Suprapubic skin (tissue), 4 donors: ENCODE measurements at regions not wholly inside any gene's neighbourhood (a gene's known extent, or its start where the extent isn't known, plus 50 kb on each side); places are given as distances from the start of the nearest gene placed in this dataset.

Source experiments
- DNase-seq, 2 donors: peaks; one replicate each; pipeline ENCODE4 v3.0.0-alpha.2; 2019; ENCODE audit warnings: low spot score in 2 of 2
- H3K27ac ChIP-seq: fragments of 200-600 bp; sonication (generic); one replicate; pipeline ENCODE4 v1.5.1; 2019
- H3K27me3 ChIP-seq: fragments of 200-600 bp; sonication (generic); one replicate; pipeline ENCODE4 v1.5.1; 2019
- H3K36me3 ChIP-seq: fragments of 200-600 bp; sonication (generic); one replicate; pipeline ENCODE4 v1.5.1; 2019
- H3K4me1 ChIP-seq: fragments of 200-600 bp; sonication (generic); one replicate; pipeline ENCODE4 v1.5.1; 2019
- H3K4me3 ChIP-seq: fragments of 200-600 bp; sonication (generic); one replicate; pipeline ENCODE4 v1.5.1; 2019; ENCODE audit warnings: mild to moderate bottlenecking
- H3K9me3 ChIP-seq: fragments of 200-600 bp; sonication (generic); one replicate; pipeline ENCODE4 v1.5.1; 2019
- EP300 ChIP-seq: sonication (generic); formaldehyde crosslinking; IDR thresholded peaks from one replicate; pipeline ENCODE4 v1.6.1; 2017; ENCODE audit warnings: antibody characterized with exemption
- POLR2A ChIP-seq, 2 donors: fragments of 450-650 bp; IDR thresholded peaks; one replicate each; pipeline ENCODE4 v1.6.1; 2017; ENCODE audit warnings: antibody characterized with exemption in 2 of 2, mild to moderate bottlenecking in 2 of 2, moderate library complexity in 2 of 2
- POLR2AphosphoS5 ChIP-seq, 3 donors: sonication (generic); formaldehyde crosslinking; IDR thresholded peaks; one replicate each; pipeline ENCODE4 v1.6.1; 2017; ENCODE audit warnings: antibody characterized with exemption in 3 of 3
- WGBS: methylation state at CpG from one replicate; pipeline ENCODE4 v1.1.5; 2018; 5-methylcytosine and 5-hydroxymethylcytosine counted together
- TF ChIP-seq, protein P1 (sequence below), 2 donors: fragments of 200-600 bp in 1 of 2; fragments of 450-650 bp in 1 of 2; sonication (generic) in 1 of 2; IDR thresholded peaks; one replicate each; pipeline ENCODE4 v1.5.1; 2016 to 2019; ENCODE audit warnings: antibody characterized with exemption in 2 of 2, mild to moderate bottlenecking in 1 of 2, moderate library complexity in 1 of 2

DNA sequence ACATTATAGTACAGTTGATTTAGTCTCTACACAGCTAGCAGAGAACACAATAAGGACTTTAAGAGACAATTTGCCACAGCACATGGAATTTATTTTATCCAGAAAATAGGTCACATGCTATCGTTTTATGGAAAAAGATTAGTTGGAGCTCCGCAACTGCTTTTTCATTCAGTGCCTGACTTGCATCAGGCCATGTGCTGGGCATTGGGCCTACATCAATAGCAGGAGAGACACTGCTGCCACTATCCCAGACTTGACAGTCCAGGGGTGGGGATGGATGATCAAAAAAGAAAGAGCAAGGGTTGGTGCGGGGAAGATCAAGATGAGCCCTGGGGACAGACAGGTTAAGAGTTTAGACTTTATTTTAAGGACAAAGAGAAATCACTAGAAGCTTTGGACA lies 75.2 kb upstream of the C3orf80 start:
- no peak overlapping the region for H3K4me3 ChIP-seq
- 61% methylated on average over 3 of the region's 3 CpGs for WGBS

DNA sequence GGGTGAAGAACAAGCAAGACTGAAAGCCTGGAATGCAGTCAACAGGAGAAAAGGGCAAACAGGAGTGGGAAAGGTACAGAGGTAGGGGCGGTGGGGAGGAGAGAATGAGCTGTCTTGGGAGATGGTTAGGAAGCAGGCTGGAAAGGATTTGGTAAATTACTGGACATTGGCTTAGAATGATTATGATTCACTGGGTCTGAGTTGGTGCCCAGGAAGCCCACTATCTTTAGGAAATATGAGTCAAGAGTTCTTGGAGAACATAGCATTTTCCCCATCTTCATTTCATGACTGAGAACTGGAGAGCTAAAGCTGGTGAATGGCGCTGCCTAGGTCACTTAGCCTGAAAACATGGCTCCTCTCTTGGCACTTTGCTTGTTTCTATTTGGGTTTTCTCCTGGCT lies 74.7 kb upstream of the C3orf80 start:
- H3K4me3 ChIP-seq: no peak overlapping the region
- no peaks in the 10 kb centered on the region for H3K4me1 ChIP-seq
- no peaks in the 10 kb centered on the region for H3K27me3 ChIP-seq
- H3K36me3 ChIP-seq: no peaks in the 10 kb centered on the region
- WGBS: 77% methylated on average over 2 of the region's 2 CpGs
- no peak for DNase-seq
- no peak for TF ChIP-seq EP300
- TF ChIP-seq POLR2AphosphoS5 (IDR thresholded peaks at IDR 0.05): no peak
- no peak for TF ChIP-seq POLR2A (IDR thresholded peaks at IDR 0.05)
- TF ChIP-seq, protein P1, sequence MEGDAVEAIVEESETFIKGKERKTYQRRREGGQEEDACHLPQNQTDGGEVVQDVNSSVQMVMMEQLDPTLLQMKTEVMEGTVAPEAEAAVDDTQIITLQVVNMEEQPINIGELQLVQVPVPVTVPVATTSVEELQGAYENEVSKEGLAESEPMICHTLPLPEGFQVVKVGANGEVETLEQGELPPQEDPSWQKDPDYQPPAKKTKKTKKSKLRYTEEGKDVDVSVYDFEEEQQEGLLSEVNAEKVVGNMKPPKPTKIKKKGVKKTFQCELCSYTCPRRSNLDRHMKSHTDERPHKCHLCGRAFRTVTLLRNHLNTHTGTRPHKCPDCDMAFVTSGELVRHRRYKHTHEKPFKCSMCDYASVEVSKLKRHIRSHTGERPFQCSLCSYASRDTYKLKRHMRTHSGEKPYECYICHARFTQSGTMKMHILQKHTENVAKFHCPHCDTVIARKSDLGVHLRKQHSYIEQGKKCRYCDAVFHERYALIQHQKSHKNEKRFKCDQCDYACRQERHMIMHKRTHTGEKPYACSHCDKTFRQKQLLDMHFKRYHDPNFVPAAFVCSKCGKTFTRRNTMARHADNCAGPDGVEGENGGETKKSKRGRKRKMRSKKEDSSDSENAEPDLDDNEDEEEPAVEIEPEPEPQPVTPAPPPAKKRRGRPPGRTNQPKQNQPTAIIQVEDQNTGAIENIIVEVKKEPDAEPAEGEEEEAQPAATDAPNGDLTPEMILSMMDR (IDR thresholded peaks at IDR 0.05): no peak
- no peaks in the 10 kb centered on the region for H3K9me3 ChIP-seq
- no peak overlapping the region for H3K27ac ChIP-seq

More for the DNA sequence above, 75.2 kb upstream of the C3orf80 start:
- Histone ChIP-seq H3K27ac (no peak overlapping the region), H3K4me1 (no peaks in the 10 kb centered on the region), H3K36me3 (no peaks in the 10 kb centered on the region), H3K9me3 (no peaks in the 10 kb centered on the region), H3K27me3 (no peaks in the 10 kb centered on the region)
- TF ChIP-seq EP300: no peak
- TF ChIP-seq POLR2A (IDR thresholded peaks at IDR 0.05): no peak
- TF ChIP-seq, protein P1 (IDR thresholded peaks at IDR 0.05): no peak
- TF ChIP-seq POLR2AphosphoS5 (IDR thresholded peaks at IDR 0.05): no peak
- DNase-seq: no peak

DNA sequence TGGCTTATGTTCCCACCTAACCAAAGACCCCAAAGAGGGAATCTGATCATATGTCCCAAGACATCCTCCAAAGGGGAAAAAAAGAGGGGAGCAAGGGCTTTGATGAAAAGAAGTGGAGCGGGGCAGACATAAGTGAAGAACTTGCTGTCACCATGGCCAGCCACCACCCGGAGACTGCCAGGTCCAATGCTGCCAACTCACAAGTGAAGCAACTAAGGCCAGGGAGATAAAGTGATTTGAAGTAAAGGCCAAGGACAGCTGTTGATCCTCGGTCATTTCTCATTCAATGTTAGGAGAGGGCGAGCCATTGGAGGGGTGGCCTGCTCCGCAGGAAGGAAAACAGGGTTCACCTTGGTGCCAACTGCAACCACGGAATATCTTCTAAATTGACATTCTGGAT lies 72.6 kb upstream of the C3orf80 start:
- Histone ChIP-seq H3K9me3 (no peaks in the 10 kb centered on the region), H3K4me3 (no peak overlapping the region), H3K36me3 (no peaks in the 10 kb centered on the region), H3K27ac (no peak overlapping the region), H3K4me1 (no peaks in the 10 kb centered on the region), H3K27me3 (no peaks in the 10 kb centered on the region)
- WGBS: 94% methylated on average over 6 of the region's 6 CpGs
- TF ChIP-seq, protein P1 (IDR thresholded peaks at IDR 0.05): no peak
- no peak for TF ChIP-seq POLR2A (IDR thresholded peaks at IDR 0.05)
- no peak for TF ChIP-seq POLR2AphosphoS5 (IDR thresholded peaks at IDR 0.05)
- TF ChIP-seq EP300: no peak
- no peak for DNase-seq

DNA sequence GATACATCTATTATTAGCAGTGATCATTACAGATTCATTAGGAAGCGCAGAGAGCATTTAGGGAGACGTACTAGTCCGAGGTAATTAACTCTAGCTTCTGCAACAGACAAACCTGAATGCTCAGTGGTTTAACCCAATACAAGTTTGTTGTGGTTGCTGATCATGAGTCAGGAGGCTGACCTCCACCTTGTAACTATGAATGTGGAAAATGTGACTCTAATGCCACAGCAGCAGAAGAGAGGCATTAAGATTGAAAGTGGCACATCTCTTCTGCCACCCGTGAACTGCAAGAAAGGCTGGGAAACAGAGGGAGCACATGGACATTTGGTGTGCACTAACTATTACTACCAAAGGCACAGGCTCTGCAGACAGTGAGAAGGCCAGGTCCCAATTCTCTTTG lies 71.2 kb upstream of the C3orf80 start:
- Histone ChIP-seq H3K9me3 (no peaks in the 10 kb centered on the region), H3K4me1 (no peaks in the 10 kb centered on the region)
- WGBS: 92% methylated on average over 4 of the region's 4 CpGs

DNA sequence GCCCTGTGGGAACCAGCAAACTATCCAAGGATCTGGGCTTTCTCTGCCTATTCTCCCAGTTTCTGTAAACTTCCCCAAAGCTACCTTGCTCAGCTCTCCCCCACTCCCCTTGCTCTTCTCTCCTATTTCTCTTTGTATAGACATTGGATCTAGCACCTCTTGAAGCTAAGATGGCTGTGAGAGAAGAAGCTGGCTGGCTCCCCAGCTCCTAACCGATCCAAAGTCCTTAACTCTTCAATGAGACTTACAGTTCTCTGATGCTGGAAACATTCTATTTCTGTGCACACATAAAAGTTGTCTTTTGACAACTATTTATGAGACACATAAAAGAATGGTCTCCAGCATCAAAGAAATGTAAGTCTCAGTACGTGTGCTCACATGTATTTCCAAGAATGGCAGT lies 70.6 kb upstream of the C3orf80 start:
- WGBS: 42% methylated on average over 2 of the region's 2 CpGs
- no peak for DNase-seq
- no peaks in the 10 kb centered on the region for H3K36me3 ChIP-seq
- H3K4me3 ChIP-seq: no peak overlapping the region
- TF ChIP-seq, protein P1 (IDR thresholded peaks at IDR 0.05): no peak
- TF ChIP-seq POLR2AphosphoS5 (IDR thresholded peaks at IDR 0.05) (no peak), POLR2A (IDR thresholded peaks at IDR 0.05) (no peak), EP300 (no peak)
- H3K27ac ChIP-seq: no peak overlapping the region
- no peaks in the 10 kb centered on the region for H3K27me3 ChIP-seq
- H3K4me1 ChIP-seq: no peaks in the 10 kb centered on the region
- no peaks in the 10 kb centered on the region for H3K9me3 ChIP-seq

More for the DNA sequence above, 71.2 kb upstream of the C3orf80 start:
- no peak overlapping the region for H3K4me3 ChIP-seq
- no peak for TF ChIP-seq POLR2A (IDR thresholded peaks at IDR 0.05)
- TF ChIP-seq, protein P1 (IDR thresholded peaks at IDR 0.05): no peak
- TF ChIP-seq EP300: no peak
- no peak for TF ChIP-seq POLR2AphosphoS5 (IDR thresholded peaks at IDR 0.05)
- H3K36me3 ChIP-seq: no peaks in the 10 kb centered on the region
- DNase-seq: no peak
- no peaks in the 10 kb centered on the region for H3K27me3 ChIP-seq
- no peak overlapping the region for H3K27ac ChIP-seq
